ENCODE measurements at regions not wholly inside any gene's neighbourhood (a gene's known extent, or its start where the extent isn't known, plus 50 kb on each side); places are given as distances from the start of the nearest gene placed in this dataset.

- no peak for TF ChIP-seq GABPA (IDR thresholded peaks at IDR 0.05 in 1 of 2, conservative IDR thresholded peaks at IDR 0.05 in 1 of 2)
- no peak for TF ChIP-seq CTCF (IDR thresholded peaks at IDR 0.05; ENCODE audit: low read depth, low read length, missing input control)
- TF ChIP-seq ZBTB33 (IDR thresholded peaks at IDR 0.05), result no peak
- TF ChIP-seq RXRA (IDR thresholded peaks at IDR 0.05), result no peak
- TF ChIP-seq RAD21 (IDR thresholded peaks at IDR 0.05), result no peak
- no peak for TF ChIP-seq REST (IDR thresholded peaks at IDR 0.05)
- TF ChIP-seq MAX (IDR thresholded peaks at IDR 0.05), result no peak
- no peak for TF ChIP-seq TAF1 (conservative IDR thresholded peaks at IDR 0.05)
- TF ChIP-seq EGR1 (IDR thresholded peaks at IDR 0.05; ENCODE audit: low read depth in 2 of 2), result no peak
Observed at GRCh38 chr13:87867426-87867825, 196.3 kb downstream of the SLITRK5 start.

Measured in liver (tissue), 3 donors.